Fibroblast of peridontal ligament (primary cell): ENCODE measurements at regions not wholly inside any gene's neighbourhood (a gene's known extent, or its start where the extent isn't known, plus 50 kb on each side); places are given as distances from the start of the nearest gene placed in this dataset.

ENCODE experiments used
- DNase-seq: peaks from one replicate; pipeline ENCODE4 v3.0.0-alpha.2; 2010; ENCODE audit errors: extremely low read depth

DNA sequence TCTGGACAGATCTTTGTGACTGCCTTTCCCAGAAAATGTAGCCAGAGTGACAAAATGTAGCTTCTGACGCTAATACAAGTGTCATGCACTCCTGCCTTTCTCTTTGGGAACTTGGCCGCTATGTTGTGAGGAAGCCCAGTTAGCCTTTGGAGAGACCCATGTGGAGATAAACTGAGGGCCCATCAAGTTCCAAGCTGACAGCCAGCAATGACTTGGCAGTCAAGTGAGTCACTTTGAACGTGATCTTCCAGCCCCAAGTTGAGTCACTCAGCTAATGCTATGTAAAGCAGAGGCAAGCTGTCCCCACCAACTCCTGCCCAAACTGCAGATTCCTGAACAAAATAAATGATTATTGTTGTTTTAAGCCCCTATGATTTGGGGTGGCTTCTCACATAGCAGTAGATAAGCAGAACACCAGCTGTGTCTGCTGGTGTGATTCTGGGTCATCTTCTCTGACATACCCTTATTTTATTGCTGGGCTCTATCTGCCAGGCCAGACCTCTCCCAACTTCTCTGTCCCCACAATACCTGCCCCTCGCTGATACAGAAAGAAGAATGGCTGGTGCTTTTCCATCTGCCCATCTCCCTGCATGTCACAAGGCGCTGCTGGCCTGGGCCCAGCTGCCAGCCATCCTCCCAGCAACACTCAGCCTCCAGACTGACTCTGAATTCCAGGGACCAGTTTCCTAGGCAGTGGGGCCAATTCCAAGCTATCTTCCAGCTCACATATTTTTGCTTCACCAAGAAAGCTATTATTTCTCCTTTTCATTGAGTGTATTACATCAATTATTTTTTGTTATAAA lies 274.8 kb downstream of the LRFN2 start:
- no peak for DNase-seq

- peak; percentile 55 for DNase-seq
These were observed 278.4 kb downstream of the LRFN2 start for GRCh38 chr6:40308533-40309306.

DNA sequence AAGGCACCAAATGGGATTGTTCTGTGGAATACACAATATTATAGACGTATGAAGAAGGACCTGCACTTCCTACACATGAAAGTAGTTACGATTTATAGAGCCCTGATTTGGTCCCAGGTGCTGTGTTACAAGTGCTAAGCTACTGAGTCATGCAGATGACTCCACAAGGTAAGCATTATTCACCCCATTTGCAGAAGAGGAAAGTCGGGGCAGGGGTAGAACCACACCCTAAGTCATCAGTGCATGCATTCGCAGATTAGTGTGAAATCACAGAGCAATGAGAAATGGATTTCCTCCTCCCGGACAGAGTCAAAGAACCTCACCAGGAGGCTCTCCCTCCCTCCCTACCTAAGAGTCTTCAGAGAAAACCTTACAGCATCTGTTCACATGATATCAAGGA lies 279.5 kb downstream of the LRFN2 start:
- no peak for DNase-seq

GRCh38 chr6:40302856-40303454 lies 284.2 kb downstream of the LRFN2 start:
- DNase-seq, result no peak

DNA sequence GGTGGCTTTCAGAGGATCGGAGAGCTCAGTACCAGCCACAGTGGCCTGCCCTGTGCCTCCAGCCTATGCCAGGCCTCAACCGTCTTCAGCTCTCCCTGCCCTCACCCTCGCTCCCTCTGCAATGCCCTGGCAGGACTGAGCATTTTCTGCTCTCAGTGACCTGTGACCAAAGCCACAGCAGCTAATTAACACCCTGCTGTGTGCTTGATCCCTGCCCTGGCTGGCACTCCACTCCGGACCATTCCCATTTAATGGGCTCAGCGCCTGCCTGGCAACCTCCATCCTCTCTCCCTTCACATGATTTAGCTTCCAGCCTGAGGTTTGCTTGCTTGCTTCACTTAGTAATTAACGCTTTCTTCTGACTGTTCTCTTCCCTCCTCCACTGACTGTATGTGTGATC lies 287.5 kb downstream of the LRFN2 start:
- DNase-seq, result no peak

DNA sequence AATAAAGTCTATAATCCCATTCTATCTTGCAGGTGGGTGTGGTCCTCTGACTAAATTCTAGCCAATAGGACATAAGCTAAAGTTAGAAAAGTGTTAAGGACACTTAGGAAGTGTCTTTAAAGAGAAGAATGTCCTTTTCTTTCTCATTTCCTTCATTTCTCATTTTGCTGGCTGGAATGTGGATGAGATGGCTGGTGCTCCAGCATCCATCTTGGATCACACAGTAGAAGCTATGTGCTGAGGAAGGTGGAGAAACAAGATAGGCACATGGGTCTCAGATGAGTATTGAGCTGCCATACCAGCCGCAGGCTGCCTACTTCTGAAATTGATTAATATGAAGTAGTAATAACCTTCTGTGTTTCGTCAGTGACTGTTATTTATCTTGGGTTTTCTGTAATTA lies 289.0 kb downstream of the LRFN2 start:
- DNase-seq, result no peak

DNA sequence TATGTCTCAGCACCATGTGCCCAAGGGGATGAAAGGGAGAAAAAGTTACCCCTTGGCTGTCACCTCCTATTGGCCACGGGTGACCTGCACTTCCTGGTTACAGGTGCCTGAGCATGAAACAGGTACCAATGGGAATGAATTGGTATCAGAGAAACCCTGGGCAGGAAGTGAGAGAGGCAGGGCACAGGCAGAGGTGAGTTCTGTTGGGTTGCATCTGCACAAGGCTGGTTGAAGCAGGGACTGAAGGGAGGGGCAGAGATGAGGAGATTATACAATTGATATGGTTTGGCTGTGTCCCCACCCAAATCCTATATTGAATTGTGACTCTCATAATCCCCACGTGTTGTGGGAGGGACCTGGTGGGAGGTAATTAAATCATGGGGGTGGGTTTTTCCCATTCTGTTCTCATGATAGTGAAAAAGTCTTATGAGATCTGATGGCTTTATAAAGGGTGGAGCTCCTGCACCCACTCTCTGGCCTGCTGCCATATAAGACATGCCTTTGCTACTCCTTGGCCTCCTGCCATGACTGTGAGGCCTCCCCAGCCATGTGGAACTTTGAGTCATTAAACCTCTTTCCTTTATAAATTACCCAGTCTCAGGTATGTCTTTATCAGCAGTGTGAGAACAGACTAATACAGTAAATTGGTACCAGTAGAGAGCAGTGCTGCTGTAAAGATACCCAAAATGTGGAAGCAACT lies 291.8 kb downstream of the LRFN2 start:
- no peak for DNase-seq

DNA sequence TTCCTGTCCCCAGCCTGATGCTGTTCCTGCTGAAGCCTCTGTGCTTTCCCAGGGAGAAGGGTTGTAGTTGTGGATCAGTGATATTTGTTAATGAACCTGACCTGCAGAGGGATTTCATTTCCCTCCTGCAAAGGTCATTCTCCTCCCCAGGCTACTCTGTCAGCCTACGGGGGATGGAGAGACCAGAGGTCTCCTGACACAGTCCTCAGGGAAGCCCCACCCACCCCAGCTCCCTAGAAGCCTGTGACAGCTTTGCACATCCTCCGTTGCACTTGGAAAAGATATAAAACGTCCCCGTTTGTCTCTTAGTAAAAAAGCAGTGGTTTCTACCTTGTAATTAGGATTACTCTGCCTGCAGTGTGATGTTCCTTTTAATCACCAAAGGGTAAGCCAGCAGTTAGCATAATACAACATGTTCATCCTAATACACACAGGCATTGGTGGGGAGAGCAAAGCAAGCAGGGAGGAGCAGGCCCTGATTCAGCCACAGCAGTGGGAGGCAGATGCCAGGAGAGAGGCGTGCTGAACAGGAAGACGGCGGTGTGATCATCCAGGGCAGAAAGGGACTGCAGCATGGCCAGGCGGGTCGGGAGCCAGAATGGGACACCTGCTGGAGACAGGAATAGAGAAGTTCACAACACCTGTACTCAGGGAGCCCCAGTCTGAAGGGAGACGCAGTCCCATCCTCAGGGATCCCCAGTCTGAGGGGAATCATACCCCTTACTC lies 293.5 kb downstream of the LRFN2 start:
- DNase-seq, result no peak

DNA sequence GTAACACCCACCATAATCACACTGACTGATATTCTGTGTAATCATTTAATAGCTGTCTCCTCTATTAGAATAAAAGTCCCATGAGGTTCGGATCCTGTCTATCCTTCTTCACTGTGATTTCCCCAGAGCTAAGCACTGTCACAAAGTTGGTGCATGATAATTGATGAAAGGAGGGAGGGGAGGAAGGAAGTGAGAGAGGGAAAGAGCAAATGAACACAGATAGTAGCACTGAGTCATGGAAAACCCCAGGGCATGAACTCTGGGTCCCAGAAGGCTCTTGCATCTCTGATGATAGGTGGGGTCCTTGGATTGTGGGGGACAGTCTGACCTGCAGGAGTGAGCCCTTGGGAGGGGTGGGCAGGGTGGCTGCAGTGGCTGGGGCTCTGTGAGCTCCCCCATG lies 294.1 kb downstream of the LRFN2 start:
- no peak for DNase-seq

GRCh38 chr6:40290816-40291215 lies 296.3 kb downstream of the LRFN2 start:
- DNase-seq, result no peak

- no peak for DNase-seq
These were observed 298.2 kb downstream of the LRFN2 start for GRCh38 chr6:40288919-40289318.

DNA sequence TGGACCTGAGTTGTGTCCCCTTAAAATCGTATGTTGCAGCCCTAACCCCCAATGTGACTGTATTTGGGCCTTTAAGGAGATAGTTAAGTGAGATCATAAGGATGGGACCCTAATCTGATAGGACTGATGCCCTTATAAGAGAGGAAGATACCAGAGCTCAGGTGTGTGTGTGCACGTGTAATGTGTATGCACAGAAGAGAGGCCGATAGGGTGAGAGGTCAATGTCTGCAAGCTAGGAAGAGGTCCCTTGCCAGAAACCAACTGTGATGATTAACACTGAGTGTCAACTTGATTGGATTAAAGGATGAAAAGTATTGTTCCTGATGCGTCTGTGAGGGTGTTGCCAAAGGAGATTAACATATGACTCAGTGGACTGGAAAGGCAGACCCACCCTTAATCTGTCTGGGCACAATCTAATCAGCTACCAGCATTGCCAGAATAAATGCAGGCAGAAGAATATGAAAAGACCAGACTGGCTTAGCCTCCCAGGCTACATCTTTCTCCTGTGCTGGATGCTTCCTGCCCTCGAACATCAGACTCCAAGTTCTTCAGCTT lies 299.8 kb downstream of the LRFN2 start:
- no peak for DNase-seq

GRCh38 chr6:40286721-40287120 lies 300.4 kb downstream of the LRFN2 start:
- DNase-seq, result no peak

- no peak for DNase-seq
These were observed 301.2 kb downstream of the LRFN2 start for GRCh38 chr6:40285996-40286395.

- DNase-seq, result no peak
These were observed 301.6 kb downstream of the LRFN2 start for GRCh38 chr6:40285535-40285934.

GRCh38 chr6:40282986-40283385 lies 304.2 kb downstream of the LRFN2 start:
- no peak for DNase-seq

- no peak for DNase-seq
These were observed 305.8 kb downstream of the LRFN2 start for GRCh38 chr6:40281402-40281801.

GRCh38 chr6:40280231-40280630 lies 306.9 kb downstream of the LRFN2 start:
- no peak for DNase-seq

GRCh38 chr6:40276141-40276540 lies 311.0 kb downstream of the LRFN2 start:
- no peak for DNase-seq

GRCh38 chr6:40274058-40274457 lies 313.1 kb downstream of the LRFN2 start:
- DNase-seq, result no peak

DNA sequence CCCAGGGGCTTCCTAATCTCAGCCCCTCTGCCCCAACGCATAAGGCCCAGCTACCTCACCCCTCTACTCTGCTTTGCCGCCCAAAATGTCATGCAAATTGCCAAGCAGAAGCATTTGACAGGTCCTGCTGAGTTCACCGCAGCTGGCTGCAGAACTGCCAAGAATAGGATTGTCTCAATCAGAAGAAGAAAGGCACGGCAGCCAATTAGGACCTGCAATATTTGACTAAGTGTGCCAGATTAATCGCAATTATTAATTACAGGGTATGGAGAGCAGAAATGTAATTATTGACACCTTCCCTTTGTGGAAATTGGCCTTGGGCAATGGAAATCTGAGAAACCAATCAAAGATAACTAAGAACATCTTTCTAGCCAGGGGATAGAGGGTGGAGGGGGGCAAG lies 318.6 kb downstream of the LRFN2 start:
- DNase-seq, result no peak
